Urinary bladder (tissue), 4 donors: ENCODE measurements at regions not wholly inside any gene's neighbourhood (a gene's known extent, or its start where the extent isn't known, plus 50 kb on each side); places are given as distances from the start of the nearest gene placed in this dataset. TPM values are rescaled to one million over a fixed set of nuclear protein-coding genes. Genes with fewer than 3 reads are reported as not detected.

Experiments used
- DNase-seq: peaks from one replicate; pipeline ENCODE4 v3.0.0-alpha.2; 2015; ENCODE audit errors: extremely low spot score
- H3K27ac ChIP-seq: one replicate; pipeline ENCODE4 v1.5.1; 2013; ENCODE audit warnings: low read depth, mild to moderate bottlenecking, moderate library complexity
- H3K36me3 ChIP-seq: one replicate; pipeline ENCODE4 v1.6.1; 2013; ENCODE audit warnings: mild to moderate bottlenecking, moderate library complexity; ENCODE audit not compliant: insufficient read depth
- H3K4me1 ChIP-seq: one replicate; pipeline ENCODE4 v1.6.1; 2013; ENCODE audit warnings: mild to moderate bottlenecking, moderate library complexity; ENCODE audit not compliant: insufficient read depth
- H3K4me3 ChIP-seq: one replicate; pipeline ENCODE4 v1.5.1; 2013; ENCODE audit warnings: low read depth, low read length
- WGBS: extraction: QIAGEN DNeasy Blood & Tissue Kit; methylation state at CpG from one replicate; pipeline ENCODE4 v1.1.7; 2013; 5-methylcytosine and 5-hydroxymethylcytosine counted together
- small RNA-seq: library from RNA; depleted of rRNA; stranded (forward); fragments of <200 nt; gene quantifications from one replicate; pipeline ENCODE3, GENCODE V24; 2014
- donor health status: healthy with polysubstance abuse.
- donor health status: healthy.

DNA sequence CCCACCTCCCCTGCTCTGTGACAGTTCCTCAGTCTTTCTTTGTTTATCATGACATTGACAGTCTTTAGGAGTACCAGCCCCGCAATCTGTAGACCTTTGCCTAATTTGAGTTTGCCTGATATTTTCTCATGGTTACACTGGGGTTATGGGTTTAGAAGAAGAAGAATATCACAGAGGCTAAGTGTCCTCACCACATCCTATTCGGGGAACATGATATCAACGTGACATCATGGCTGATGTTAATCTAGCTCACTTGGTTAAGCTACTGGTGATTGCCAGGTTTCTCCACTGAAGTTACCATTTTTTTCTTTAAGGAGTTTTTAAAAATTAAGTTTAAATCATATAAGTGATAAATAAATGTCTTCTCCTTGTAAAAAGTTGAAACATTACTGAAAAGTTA, 127.5 kb downstream of the CEP57L1 start:
- H3K4me1 ChIP-seq: no peaks in the 10 kb centered on the region
- no peaks in the 10 kb centered on the region for H3K36me3 ChIP-seq
- WGBS: 77% methylated on average over 3 of the region's 3 CpGs
- no peak for DNase-seq
- H3K27ac ChIP-seq: no peak overlapping the region
- no peak overlapping the region for H3K4me3 ChIP-seq

DNA sequence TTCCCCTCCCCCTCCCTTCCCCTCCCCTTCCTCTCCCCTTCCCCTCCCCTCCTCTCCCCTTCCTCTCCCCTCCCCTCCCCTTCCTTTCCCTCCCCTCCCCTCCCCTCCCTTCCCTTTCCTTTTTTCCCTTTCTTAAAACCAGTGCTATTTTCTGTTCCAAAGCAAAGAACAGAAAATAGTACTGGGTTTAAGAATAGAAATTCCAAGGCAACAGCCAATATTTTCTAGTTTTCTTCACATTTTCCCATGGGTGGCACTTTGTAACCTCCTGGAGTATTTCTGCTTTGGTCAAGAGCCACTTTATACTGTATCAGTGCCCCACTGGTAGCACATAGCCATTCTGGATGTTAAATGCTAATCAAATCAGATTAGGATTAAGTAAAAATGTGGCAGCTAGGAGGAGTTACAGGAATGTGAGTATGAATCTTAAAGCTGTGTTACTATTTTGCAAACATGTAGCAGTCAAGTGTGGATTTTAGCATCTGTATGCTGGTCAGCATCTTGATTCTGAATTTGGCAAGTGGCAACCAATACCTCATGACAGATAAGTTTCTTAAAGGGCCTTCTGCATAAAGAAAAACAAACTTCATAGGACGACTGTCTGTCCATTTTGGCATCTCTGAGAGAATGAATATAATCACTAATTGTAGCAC, 126.4 kb downstream of the CEP57L1 start:
- no peak overlapping the region for H3K27ac ChIP-seq
- 67% methylated on average over 1 of the region's 1 CpG for WGBS
- DNase-seq: no peak
- no peaks in the 10 kb centered on the region for H3K4me1 ChIP-seq
- no peaks in the 10 kb centered on the region for H3K36me3 ChIP-seq
- no peak overlapping the region for H3K4me3 ChIP-seq

Small RNA genes in the stretch of these regions (small RNA-seq; reads per million reads assigned to genes)
- not detected for gene AL359711.1
- gene RNY3P11: not detected
